K562 (cell line): ENCODE measurements at regions not wholly inside any gene's neighbourhood (a gene's known extent, or its start where the extent isn't known, plus 50 kb on each side); places are given as distances from the start of the nearest gene placed in this dataset.

Source experiments
- ATAC-seq: fragments of 200-7000 bp; cut with Tn5 transposase; 3 replicates; pipeline ENCODE4 v1.9.1; 2020; ENCODE audit warnings: moderate library complexity
- BruUV-seq: library from RNA; stranded (reverse); fragments of 400-500 nt; replicated peaks from 2 replicates; lab custom pipeline; 2021; lab: Mats Ljungman, UMichigan
- CTCF ChIA-PET: fragments of 300-600 bp; formaldehyde crosslinking; extraction: SDS; loops from one replicate; lab custom pipeline; 2021; ENCODE audit warnings: low intra/inter-chr PET ratio; lab: Yijun Ruan, JAX
- POLR2A ChIA-PET: fragments of 300-600, 350-650 bp; sonication (Branson Sonifier 250); formaldehyde crosslinking; extraction: SDS; loops from one replicate; lab custom pipeline; 2021; ENCODE audit warnings: antibody characterized with exemption, inconsistent platforms; lab: Yijun Ruan, JAX
- DNase-seq, 4 experiments: peaks; one replicate each; pipeline versions ENCODE4 v3.0.0 to v3.0.0-alpha.2; 2011 to 2018; ENCODE audit warnings: low spot score in 3 of 4, mixed read lengths in 3 of 4; ENCODE audit errors: extremely low read depth in 1 of 4
- FAIRE-seq: peaks from 2 replicates; lab custom pipeline; 2011; peaks lifted over from hg19 to GRCh38; lab: Jason Lieb, UNC
- H2AFZ ChIP-seq: 2 replicates; pipeline ENCODE4 v1.6.0; 2011; ENCODE audit warnings: low read depth, low read length, control low read depth, inconsistent platforms
- H3K27ac ChIP-seq: fragments of 200-600 bp; 3 replicates; pipeline ENCODE4 v1.8.0; 2011; ENCODE audit warnings: low read depth, mild to moderate bottlenecking, control low read depth, inconsistent platforms, low read length, moderate library complexity, mixed read lengths; ENCODE audit errors: extremely low read depth
- H3K27me3 ChIP-seq, 2 experiments: fragments of 300-600 bp in 1 of 2; 2 replicates in 1 of 2; 3 replicates in 1 of 2; pipeline versions ENCODE4 v1.6.0 to v1.8.0; 2011; ENCODE audit warnings: inconsistent platforms in 2 of 2, low read length in 2 of 2, mild to moderate bottlenecking in 1 of 2, mixed read lengths in 1 of 2, moderate library complexity in 1 of 2; ENCODE audit not compliant: control insufficient read depth in 2 of 2, insufficient read depth in 2 of 2
- H3K36me3 ChIP-seq: fragments of 300-600 bp; 3 replicates; pipeline ENCODE4 v1.8.0; 2011; ENCODE audit warnings: mild to moderate bottlenecking, low read length, inconsistent platforms; ENCODE audit not compliant: control insufficient read depth, insufficient read depth
- H3K4me1 ChIP-seq, 2 experiments: fragments of 200-600 bp in 1 of 2; replicated peaks in 1 of 2; 2 replicates in 1 of 2; 3 replicates in 1 of 2; pipeline versions ENCODE4 v1.5.1 to v1.8.0; 2011; ENCODE audit warnings: inconsistent platforms in 2 of 2, low read length in 2 of 2, mild to moderate bottlenecking in 1 of 2, mixed read lengths in 1 of 2, moderate library complexity in 1 of 2; ENCODE audit not compliant: control insufficient read depth in 2 of 2, insufficient read depth in 2 of 2
- H3K4me2 ChIP-seq: 2 replicates; pipeline ENCODE4 v1.6.1; 2011; ENCODE audit warnings: low read length, control low read depth, inconsistent platforms, mixed read lengths; ENCODE audit not compliant: insufficient read depth
- H3K4me3 ChIP-seq: fragments of 200-600 bp; sonication (generic), shearing (Covaris generic); 2 replicates; pipeline ENCODE4 v1.5.1; 2016; ENCODE audit warnings: control low read depth, inconsistent platforms
- H3K79me2 ChIP-seq: fragments of 200-600 bp; 3 replicates; pipeline ENCODE4 v1.8.0; 2011; ENCODE audit warnings: low read length, inconsistent platforms; ENCODE audit not compliant: control insufficient read depth, insufficient read depth
- H3K9ac ChIP-seq, 2 experiments: 2 replicates each; pipeline versions ENCODE4 v1.6.0 to v1.6.1; 2011; ENCODE audit warnings: low read depth in 2 of 2, low read length in 2 of 2, control low read depth in 1 of 2, inconsistent platforms in 1 of 2, mild to moderate bottlenecking in 1 of 2, mixed read lengths in 1 of 2; ENCODE audit not compliant: insufficient read depth in 1 of 2
- H3K9me1 ChIP-seq: one replicate; pipeline ENCODE4 v1.6.0; 2011; ENCODE audit warnings: inconsistent platforms, mild to moderate bottlenecking, low read length, moderate library complexity; ENCODE audit not compliant: control insufficient read depth, insufficient read depth
- H3K9me3 ChIP-seq: replicated peaks from 2 replicates; pipeline ENCODE4 v1.5.1; 2011; ENCODE audit warnings: low read depth, low read length, inconsistent platforms; ENCODE audit not compliant: control insufficient read depth, insufficient read depth
- H4K20me1 ChIP-seq: replicated peaks from 2 replicates; pipeline ENCODE4 v1.6.1; 2011; ENCODE audit warnings: low read length, inconsistent platforms, mixed read lengths; ENCODE audit not compliant: control insufficient read depth, insufficient read depth
- ARID3A ChIP-seq: IDR thresholded peaks from 2 replicates; pipeline ENCODE4 v1.6.1; 2012; ENCODE audit warnings: low read depth, low read length, improper control_type of control experiment, borderline replicate concordance
- BRF2 ChIP-seq: IDR thresholded peaks from 3 replicates; pipeline ENCODE4 v1.6.1; 2011; ENCODE audit warnings: borderline replicate concordance, mild to moderate bottlenecking; ENCODE audit not compliant: insufficient read length, insufficient read depth
- FIP1L1 ChIP-seq: fragments of 200-400 bp; formaldehyde crosslinking; IDR thresholded peaks from 2 replicates; pipeline ENCODE4 v1.6.1; 2018; ENCODE audit warnings: mild to moderate bottlenecking, low read depth, low read length; ENCODE audit not compliant: poor library complexity, severe bottlenecking
- ILF3 ChIP-seq: fragments of 450-650 bp; IDR thresholded peaks from 2 replicates; pipeline ENCODE4 v1.6.1; 2018; ENCODE audit warnings: antibody characterized with exemption, mild to moderate bottlenecking, moderate library complexity, borderline replicate concordance
- IRF9 ChIP-seq: fragments of 450-650 bp; IDR thresholded peaks from 2 replicates; pipeline ENCODE4 v1.6.1; 2016; ENCODE audit warnings: missing biosample characterization, missing genetic modification characterization
- MXI1 ChIP-seq: IDR thresholded peaks from 2 replicates; pipeline ENCODE4 v1.6.1; 2011; ENCODE audit warnings: low read depth, mild to moderate bottlenecking, improper control_type of control experiment, low read length
- POLR2H ChIP-seq: IDR thresholded peaks from 2 replicates; pipeline ENCODE4 v1.6.1; 2016; ENCODE audit warnings: missing genetic modification characterization, low read depth, mild to moderate bottlenecking, control low read depth, missing compliant biosample characterization, moderate library complexity
- SMARCE1 ChIP-seq: fragments of 450-650 bp; IDR thresholded peaks from 2 replicates; pipeline ENCODE4 v1.7.1; 2016; ENCODE audit warnings: mild to moderate bottlenecking
- ZNF354B ChIP-seq: fragments of 250-450 bp; sonication (Bioruptor Pico); IDR thresholded peaks from 2 replicates; pipeline ENCODE4 v1.4.0; 2020
- ZNF583 ChIP-seq: fragments of 250-450 bp; sonication (Bioruptor Pico); IDR thresholded peaks from 2 replicates; pipeline ENCODE4 v1.4.0; 2020
- ZNF589 ChIP-seq: fragments of 200-800 bp; sonication (Bioruptor generic); IDR thresholded peaks from 2 replicates; pipeline ENCODE4 v1.6.1; 2016; ENCODE audit warnings: low read depth, missing genetic modification characterization, missing compliant biosample characterization
- ZSCAN32 ChIP-seq: fragments of 450-650 bp; formaldehyde crosslinking; IDR thresholded peaks from 2 replicates; pipeline ENCODE4 v1.4.0; 2020; ENCODE audit warnings: mild to moderate bottlenecking, moderate library complexity
- WGBS: fragments of 100-300 bp; shearing (Covaris generic); methylation state at CpG from one replicate; pipeline ENCODE4 v1.1.6; 2016; ENCODE audit warnings: low coverage, mixed read lengths; ENCODE audit not compliant: insufficient coverage; ENCODE audit errors: missing lambda C conversion rate; 5-methylcytosine and 5-hydroxymethylcytosine counted together
- in situ Hi-C: fragments of 300-500 bp; cut with MboI; formaldehyde crosslinking; loops from 4 replicates; pipeline ENCODE4 v1.15.0; 2018; ENCODE audit warnings: inconsistent platforms, mixed read lengths
- intact Hi-C: fragments of 100-400 bp; cut with micrococcal nuclease; formaldehyde crosslinking; loops from 2 replicates; pipeline ENCODE4 v1.14.2; 2022
- TF ChIP-seq, protein P1 (sequence below): IDR thresholded peaks from 2 replicates; pipeline ENCODE4 v1.6.1; 2011; ENCODE audit not compliant: insufficient read length; ENCODE audit errors: extremely low read depth

GRCh38 chr15:48032911-48033310 lies 87.9 kb upstream of the SLC24A5 start:
- TF ChIP-seq SMARCE1 (no peak), IRF9 (tag) (no peak)
- ChIA-PET POLR2A (no interaction called here), CTCF (no interaction called here)
- DNase-seq (no peak), ATAC-seq (no peak), FAIRE-seq (no peak)
- Histone ChIP-seq H3K27ac (no peak overlapping the region), H3K9ac (no peak overlapping the region), H3K27me3 (no peaks in the 10 kb centered on the region), H3K4me2 (no peak overlapping the region), H3K4me1 (no peaks in the 10 kb centered on the region), H3K79me2 (no peaks in the 10 kb centered on the region), H3K9me1 (no peaks in the 10 kb centered on the region), H2AFZ (no peak overlapping the region), H3K36me3 (no peaks in the 10 kb centered on the region), H3K4me3 (no peak overlapping the region), H4K20me1 (no peaks in the 10 kb centered on the region), H3K9me3 (no peaks in the 10 kb centered on the region)
- no TSS peak for BruUV-seq
- intact Hi-C loops (no loop called here), in situ Hi-C loops (no loop called here)
- WGBS = 0% methylated on average over 2 of the region's 2 CpGs

- no peaks in the 10 kb centered on the region for H3K27me3 ChIP-seq
- ATAC-seq (no peak), FAIRE-seq (no peak), DNase-seq (no peak)
- no peak overlapping the region for H3K4me2 ChIP-seq
- H3K79me2 ChIP-seq = no peaks in the 10 kb centered on the region
- BruUV-seq = no TSS peak
- in situ Hi-C loops = no loop called here
- intact Hi-C loops = no loop called here
- no peak overlapping the region for H3K27ac ChIP-seq
- H3K9me3 ChIP-seq = no peaks in the 10 kb centered on the region
- 0% methylated on average over 2 of the region's 2 CpGs for WGBS
- no peaks in the 10 kb centered on the region for H4K20me1 ChIP-seq
- H3K4me1 ChIP-seq = no peaks in the 10 kb centered on the region
- ChIA-PET CTCF (no interaction called here), POLR2A (no interaction called here)
- no peaks in the 10 kb centered on the region for H3K9me1 ChIP-seq
- no peaks in the 10 kb centered on the region for H3K36me3 ChIP-seq
- no peak overlapping the region for H3K9ac ChIP-seq
- H2AFZ ChIP-seq = no peak overlapping the region
- H3K4me3 ChIP-seq = no peak overlapping the region
- no peak for TF ChIP-seq FIP1L1
- no peak for TF ChIP-seq ZNF354B (CRISPR knock-in tag)
- TF ChIP-seq ZNF589 (CRISPR knock-in tag) = no peak
- TF ChIP-seq MXI1 = no peak
- TF ChIP-seq BRF2 = no peak
- no peak for TF ChIP-seq POLR2H (tag)
- no peak for TF ChIP-seq ARID3A
- TF ChIP-seq ZNF583 (CRISPR knock-in tag) = no peak
- no peak for TF ChIP-seq ILF3
- TF ChIP-seq, protein P1, sequence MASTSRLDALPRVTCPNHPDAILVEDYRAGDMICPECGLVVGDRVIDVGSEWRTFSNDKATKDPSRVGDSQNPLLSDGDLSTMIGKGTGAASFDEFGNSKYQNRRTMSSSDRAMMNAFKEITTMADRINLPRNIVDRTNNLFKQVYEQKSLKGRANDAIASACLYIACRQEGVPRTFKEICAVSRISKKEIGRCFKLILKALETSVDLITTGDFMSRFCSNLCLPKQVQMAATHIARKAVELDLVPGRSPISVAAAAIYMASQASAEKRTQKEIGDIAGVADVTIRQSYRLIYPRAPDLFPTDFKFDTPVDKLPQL = no peak
- TF ChIP-seq ZSCAN32 (CRISPR knock-in tag) = no peak
Measured at GRCh38 chr15:48038221-48038620, 82.6 kb upstream of the SLC24A5 start.
